K562 (cell line): ENCODE measurements at regions not wholly inside any gene's neighbourhood (a gene's known extent, or its start where the extent isn't known, plus 50 kb on each side); places are given as distances from the start of the nearest gene placed in this dataset.

Source experiments
- ATAC-seq: fragments of 200-7000 bp; cut with Tn5 transposase; 3 replicates; pipeline ENCODE4 v1.9.1; 2020; ENCODE audit warnings: moderate library complexity
- BruUV-seq: library from RNA; stranded (reverse); fragments of 400-500 nt; replicated peaks from 2 replicates; lab custom pipeline; 2021; lab: Mats Ljungman, UMichigan
- CTCF ChIA-PET: fragments of 300-600 bp; formaldehyde crosslinking; extraction: SDS; loops from one replicate; lab custom pipeline; 2021; ENCODE audit warnings: low intra/inter-chr PET ratio; lab: Yijun Ruan, JAX
- POLR2A ChIA-PET: fragments of 300-600, 350-650 bp; sonication (Branson Sonifier 250); formaldehyde crosslinking; extraction: SDS; loops from one replicate; lab custom pipeline; 2021; ENCODE audit warnings: antibody characterized with exemption, inconsistent platforms; lab: Yijun Ruan, JAX
- DNase-seq, 4 experiments: peaks; one replicate each; pipeline versions ENCODE4 v3.0.0 to v3.0.0-alpha.2; 2011 to 2018; ENCODE audit warnings: low spot score in 3 of 4, mixed read lengths in 3 of 4; ENCODE audit errors: extremely low read depth in 1 of 4
- FAIRE-seq: peaks from 2 replicates; lab custom pipeline; 2011; peaks lifted over from hg19 to GRCh38; lab: Jason Lieb, UNC
- H2AFZ ChIP-seq: 2 replicates; pipeline ENCODE4 v1.6.0; 2011; ENCODE audit warnings: low read depth, low read length, control low read depth, inconsistent platforms
- H3K27ac ChIP-seq: fragments of 200-600 bp; 3 replicates; pipeline ENCODE4 v1.8.0; 2011; ENCODE audit warnings: low read depth, mild to moderate bottlenecking, control low read depth, inconsistent platforms, low read length, moderate library complexity, mixed read lengths; ENCODE audit errors: extremely low read depth
- H3K27me3 ChIP-seq, 2 experiments: fragments of 300-600 bp in 1 of 2; 2 replicates in 1 of 2; 3 replicates in 1 of 2; pipeline versions ENCODE4 v1.6.0 to v1.8.0; 2011; ENCODE audit warnings: inconsistent platforms in 2 of 2, low read length in 2 of 2, mild to moderate bottlenecking in 1 of 2, mixed read lengths in 1 of 2, moderate library complexity in 1 of 2; ENCODE audit not compliant: control insufficient read depth in 2 of 2, insufficient read depth in 2 of 2
- H3K36me3 ChIP-seq: fragments of 300-600 bp; 3 replicates; pipeline ENCODE4 v1.8.0; 2011; ENCODE audit warnings: mild to moderate bottlenecking, low read length, inconsistent platforms; ENCODE audit not compliant: control insufficient read depth, insufficient read depth
- H3K4me1 ChIP-seq, 2 experiments: fragments of 200-600 bp in 1 of 2; replicated peaks in 1 of 2; 2 replicates in 1 of 2; 3 replicates in 1 of 2; pipeline versions ENCODE4 v1.5.1 to v1.8.0; 2011; ENCODE audit warnings: inconsistent platforms in 2 of 2, low read length in 2 of 2, mild to moderate bottlenecking in 1 of 2, mixed read lengths in 1 of 2, moderate library complexity in 1 of 2; ENCODE audit not compliant: control insufficient read depth in 2 of 2, insufficient read depth in 2 of 2
- H3K4me2 ChIP-seq: 2 replicates; pipeline ENCODE4 v1.6.1; 2011; ENCODE audit warnings: low read length, control low read depth, inconsistent platforms, mixed read lengths; ENCODE audit not compliant: insufficient read depth
- H3K4me3 ChIP-seq: fragments of 200-600 bp; sonication (generic), shearing (Covaris generic); 2 replicates; pipeline ENCODE4 v1.5.1; 2016; ENCODE audit warnings: control low read depth, inconsistent platforms
- H3K79me2 ChIP-seq: fragments of 200-600 bp; 3 replicates; pipeline ENCODE4 v1.8.0; 2011; ENCODE audit warnings: low read length, inconsistent platforms; ENCODE audit not compliant: control insufficient read depth, insufficient read depth
- H3K9ac ChIP-seq, 2 experiments: 2 replicates each; pipeline versions ENCODE4 v1.6.0 to v1.6.1; 2011; ENCODE audit warnings: low read depth in 2 of 2, low read length in 2 of 2, control low read depth in 1 of 2, inconsistent platforms in 1 of 2, mild to moderate bottlenecking in 1 of 2, mixed read lengths in 1 of 2; ENCODE audit not compliant: insufficient read depth in 1 of 2
- H3K9me1 ChIP-seq: one replicate; pipeline ENCODE4 v1.6.0; 2011; ENCODE audit warnings: inconsistent platforms, mild to moderate bottlenecking, low read length, moderate library complexity; ENCODE audit not compliant: control insufficient read depth, insufficient read depth
- H3K9me3 ChIP-seq: replicated peaks from 2 replicates; pipeline ENCODE4 v1.5.1; 2011; ENCODE audit warnings: low read depth, low read length, inconsistent platforms; ENCODE audit not compliant: control insufficient read depth, insufficient read depth
- H4K20me1 ChIP-seq: replicated peaks from 2 replicates; pipeline ENCODE4 v1.6.1; 2011; ENCODE audit warnings: low read length, inconsistent platforms, mixed read lengths; ENCODE audit not compliant: control insufficient read depth, insufficient read depth
- CUX1 ChIP-seq: fragments of 200-800 bp; sonication (Bioruptor generic); IDR thresholded peaks from 2 replicates; pipeline ENCODE4 v1.6.1; 2016; ENCODE audit warnings: missing genetic modification characterization, missing compliant biosample characterization
- HBP1 ChIP-seq: fragments of 450-650 bp; formaldehyde crosslinking; IDR thresholded peaks from 2 replicates; pipeline ENCODE4 v1.4.0; 2022; ENCODE audit warnings: missing genetic modification characterization
- KDM1A ChIP-seq, 2 experiments: fragments of 450-650 bp; IDR thresholded peaks; 2 replicates each; pipeline ENCODE4 v1.6.1; 2016; ENCODE audit warnings: mild to moderate bottlenecking in 2 of 2
- MTF1 ChIP-seq: fragments of 250-450 bp; sonication (Bioruptor Pico); IDR thresholded peaks from 2 replicates; pipeline ENCODE4 v1.9.0; 2021; ENCODE audit warnings: moderate library complexity, mild to moderate bottlenecking, inconsistent platforms, borderline replicate concordance
- RAD21 ChIP-seq, 2 experiments: fragments of 250-450 bp in 1 of 2; fragments of 450-650 bp in 1 of 2; sonication (Bioruptor Pico) in 1 of 2; formaldehyde crosslinking in 1 of 2; IDR thresholded peaks in 1 of 2; conservative IDR thresholded peaks in 1 of 2; 2 replicates each; pipeline versions ENCODE4 v1.4.0 to v1.8.0; 2020 to 2022; ENCODE audit warnings: mild to moderate bottlenecking in 2 of 2, moderate library complexity in 1 of 2
- SLC30A9 ChIP-seq: fragments of 250-450 bp; sonication (Bioruptor Pico); IDR thresholded peaks from 2 replicates; pipeline ENCODE4 v1.8.0; 2022; ENCODE audit warnings: mild to moderate bottlenecking, moderate library complexity
- WGBS: fragments of 100-300 bp; shearing (Covaris generic); methylation state at CpG from one replicate; pipeline ENCODE4 v1.1.6; 2016; ENCODE audit warnings: low coverage, mixed read lengths; ENCODE audit not compliant: insufficient coverage; ENCODE audit errors: missing lambda C conversion rate; 5-methylcytosine and 5-hydroxymethylcytosine counted together
- in situ Hi-C: fragments of 300-500 bp; cut with MboI; formaldehyde crosslinking; loops from 4 replicates; pipeline ENCODE4 v1.15.0; 2018; ENCODE audit warnings: inconsistent platforms, mixed read lengths
- intact Hi-C: fragments of 100-400 bp; cut with micrococcal nuclease; formaldehyde crosslinking; loops from 2 replicates; pipeline ENCODE4 v1.14.2; 2022

GRCh38 chr5:74070766-74071165 lies 444.8 kb downstream of the ARHGEF28 start:
- Histone ChIP-seq H3K4me1 (no peaks in the 10 kb centered on the region), H3K27me3 (no peaks in the 10 kb centered on the region), H3K9me1 (no peaks in the 10 kb centered on the region), H3K36me3 (no peaks in the 10 kb centered on the region), H3K9ac (no peak overlapping the region), H3K4me3 (no peak overlapping the region), H3K79me2 (no peaks in the 10 kb centered on the region), H3K9me3 (no peaks in the 10 kb centered on the region), H3K4me2 (no peak overlapping the region), H3K27ac (no peak overlapping the region), H4K20me1 (no peaks in the 10 kb centered on the region), H2AFZ (no peak overlapping the region)
- no peak for DNase-seq
- no peak for FAIRE-seq
- ChIA-PET CTCF (no interaction called here), POLR2A (interaction anchor here (0.6 kb wide), 1 partner anchor 329 kb away, joined by 4 read pairs; no protein-coding TSS in a partner anchor)
- in situ Hi-C loops (no loop called here), intact Hi-C loops (no loop called here)
- TF ChIP-seq KDM1A (IDR thresholded peaks at IDR 0.05) = no peak
- WGBS = 3% methylated on average over 3 of the region's 3 CpGs
- no peak for ATAC-seq
- no TSS peak for BruUV-seq

GRCh38 chr5:74069741-74070140 lies 443.7 kb downstream of the ARHGEF28 start:
- Histone ChIP-seq H3K9me3 (no peaks in the 10 kb centered on the region), H3K9ac (no peak overlapping the region), H3K4me3 (no peak overlapping the region), H3K36me3 (no peaks in the 10 kb centered on the region), H3K4me1 (no peaks in the 10 kb centered on the region), H3K9me1 (no peaks in the 10 kb centered on the region), H4K20me1 (no peaks in the 10 kb centered on the region)
- no peak for ATAC-seq
- FAIRE-seq = no peak
- CTCF ChIA-PET = no interaction called here
- in situ Hi-C loops = no loop called here
- TF ChIP-seq HBP1 (no peak), RAD21 (CRISPR knock-in tag; conservative IDR thresholded peaks at IDR 0.05 in 1 of 2, IDR thresholded peaks at IDR 0.05 in 1 of 2) (no peak), MTF1 (CRISPR knock-in tag) (no peak), CUX1 (CRISPR knock-in tag) (no peak), SLC30A9 (CRISPR knock-in tag) (no peak)
- TF ChIP-seq, all 486 proteins: peak for 0
- no peaks in the 10 kb centered on the region for H3K27me3 ChIP-seq
- no peaks in the 10 kb centered on the region for H3K79me2 ChIP-seq
- intact Hi-C loops = no loop called here
- no TSS peak for BruUV-seq
- H2AFZ ChIP-seq = no peak overlapping the region
- WGBS = 4% methylated on average over 4 of the region's 4 CpGs
- no peak overlapping the region for H3K4me2 ChIP-seq
- H3K27ac ChIP-seq = no peak overlapping the region
- POLR2A ChIA-PET = no interaction called here
- DNase-seq = no peak
